GM21381 (cell line): ENCODE measurements at regions not wholly inside any gene's neighbourhood (a gene's known extent, or its start where the extent isn't known, plus 50 kb on each side); places are given as distances from the start of the nearest gene placed in this dataset.

Experiments used
- ATAC-seq: cut with Tn5 transposase; IDR thresholded peaks from one replicate; pipeline ENCODE4 v1.9.1; 2021; ENCODE audit warnings: mild to moderate bottlenecking, moderate library complexity; ENCODE audit not compliant: unreplicated experiment

DNA sequence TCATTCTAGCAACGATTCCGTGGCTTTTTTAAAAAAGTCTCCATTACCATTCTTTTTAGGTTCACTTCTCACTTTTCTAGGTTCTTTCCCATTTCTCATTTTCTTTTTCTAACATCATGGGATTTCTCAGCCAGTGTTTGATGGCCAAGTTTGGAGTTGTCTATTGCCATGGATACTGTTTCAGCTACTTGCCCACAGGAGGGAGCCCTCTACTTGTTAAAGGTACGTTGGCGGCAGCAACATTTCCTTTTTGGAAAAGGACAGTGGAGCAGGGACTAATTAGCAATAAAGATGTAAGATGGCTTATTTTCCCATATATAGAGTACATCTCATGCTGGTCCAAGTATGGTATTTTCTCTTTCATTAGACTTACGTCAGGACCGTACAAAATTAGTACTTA, 2257.5 kb upstream of the C9orf72 start:
- no peak for ATAC-seq

DNA sequence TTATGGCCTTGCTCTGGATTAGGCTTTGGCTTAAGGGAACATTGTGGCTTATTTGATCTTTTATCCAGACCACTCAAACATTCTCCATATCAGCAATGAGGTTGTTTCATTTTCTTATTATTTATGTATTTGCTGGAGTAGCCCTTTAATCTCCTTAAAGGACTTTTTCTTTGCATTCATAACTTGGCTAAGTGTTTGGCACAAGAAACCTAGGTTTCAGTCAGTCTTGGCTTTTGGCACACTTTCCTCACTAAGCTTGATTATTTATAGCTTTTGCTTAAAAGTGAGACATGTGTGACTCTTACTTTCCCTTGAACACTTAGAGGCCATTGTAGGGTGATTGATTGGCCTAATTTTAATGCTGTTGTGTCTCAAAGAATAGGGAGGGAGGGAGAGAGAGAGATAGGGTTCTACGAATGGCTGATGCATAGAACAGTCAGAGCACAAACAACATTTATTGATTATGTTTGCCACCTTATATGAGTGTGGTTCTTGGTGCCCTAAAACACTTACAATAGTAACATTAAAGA, 2265.3 kb upstream of the C9orf72 start:
- no peak for ATAC-seq

DNA sequence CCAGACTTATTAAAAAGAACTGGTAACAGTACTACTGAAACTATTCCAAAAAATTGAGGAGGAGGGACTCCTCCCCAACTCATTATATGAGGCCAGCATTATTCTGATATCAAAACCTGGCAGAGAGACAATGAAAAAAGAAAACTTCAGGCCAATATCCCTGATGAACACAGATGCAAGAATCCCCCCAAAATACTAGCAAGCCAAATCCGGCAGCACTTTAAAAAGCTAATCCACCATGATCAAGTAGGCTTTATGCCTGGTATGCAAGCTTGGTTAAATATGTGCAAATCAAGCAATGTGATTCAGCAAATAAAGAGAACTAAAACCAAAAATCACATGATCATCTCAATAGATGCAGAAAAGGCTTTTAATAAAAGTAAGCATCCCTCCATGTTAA, 2271.0 kb upstream of the C9orf72 start:
- ATAC-seq = no peak

DNA sequence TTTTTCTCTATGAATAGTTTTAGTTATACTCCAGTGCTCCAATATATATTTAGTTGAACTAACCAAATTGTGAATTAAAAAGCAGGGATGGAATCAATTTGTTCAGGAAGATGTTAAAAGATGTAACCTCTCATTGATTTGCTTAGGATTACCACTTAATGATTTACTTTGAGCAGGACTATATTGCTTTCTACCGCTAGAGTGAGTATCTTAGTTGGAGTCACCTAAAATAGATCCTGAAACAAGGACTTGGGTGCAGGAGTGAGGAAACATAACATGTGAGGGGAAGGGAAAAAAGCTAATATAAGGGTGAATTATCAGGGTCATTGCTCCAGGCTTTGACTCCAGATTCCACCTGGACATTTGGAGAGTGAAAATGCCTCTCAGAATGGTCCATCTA, 2277.4 kb upstream of the C9orf72 start:
- ATAC-seq = no peak

DNA sequence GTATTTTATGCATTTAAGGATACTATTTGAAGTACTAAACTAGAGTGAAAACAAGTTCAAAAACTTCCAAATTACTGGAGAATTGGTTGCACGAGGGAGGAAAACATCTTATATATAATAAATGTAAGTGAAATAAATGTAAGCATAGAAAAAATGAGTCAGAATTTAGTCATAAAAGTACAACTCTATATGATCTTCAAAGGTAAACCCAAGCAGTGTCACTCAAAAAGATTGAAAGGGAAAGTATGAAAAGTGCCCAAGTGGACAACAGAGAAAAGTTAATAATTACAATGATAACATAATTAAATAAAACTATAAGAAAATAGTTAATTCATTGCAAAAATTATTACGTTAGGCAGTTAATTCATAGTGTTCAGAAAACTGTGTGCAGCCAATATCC, 2288.5 kb upstream of the C9orf72 start:
- ATAC-seq = no peak

DNA sequence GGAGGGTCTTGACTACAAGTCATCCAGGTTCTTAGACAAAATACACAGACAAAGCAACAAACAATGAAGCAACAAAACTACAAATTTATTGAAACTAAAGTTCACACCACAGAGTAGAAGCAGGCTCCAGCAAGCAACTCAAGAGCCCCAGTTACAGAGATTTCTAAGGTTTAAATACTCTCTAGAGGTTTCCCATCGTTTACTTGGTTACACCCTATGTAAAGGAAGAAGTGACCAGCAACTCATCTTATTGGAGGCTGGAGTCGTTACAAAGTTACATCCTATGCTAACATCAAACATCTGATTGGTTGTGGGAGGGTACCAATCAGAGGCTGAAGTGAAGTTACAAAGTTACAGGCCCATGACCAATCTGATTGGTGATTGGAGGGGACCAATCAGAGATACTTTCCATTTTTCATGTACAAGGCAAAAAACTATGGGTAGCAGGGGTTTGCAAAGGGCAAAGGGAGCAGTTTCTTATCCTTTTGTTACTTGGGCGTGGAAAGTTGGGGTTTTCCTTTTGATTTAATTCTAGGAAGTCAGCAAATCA, 2292.6 kb upstream of the C9orf72 start:
- ATAC-seq = no peak

DNA sequence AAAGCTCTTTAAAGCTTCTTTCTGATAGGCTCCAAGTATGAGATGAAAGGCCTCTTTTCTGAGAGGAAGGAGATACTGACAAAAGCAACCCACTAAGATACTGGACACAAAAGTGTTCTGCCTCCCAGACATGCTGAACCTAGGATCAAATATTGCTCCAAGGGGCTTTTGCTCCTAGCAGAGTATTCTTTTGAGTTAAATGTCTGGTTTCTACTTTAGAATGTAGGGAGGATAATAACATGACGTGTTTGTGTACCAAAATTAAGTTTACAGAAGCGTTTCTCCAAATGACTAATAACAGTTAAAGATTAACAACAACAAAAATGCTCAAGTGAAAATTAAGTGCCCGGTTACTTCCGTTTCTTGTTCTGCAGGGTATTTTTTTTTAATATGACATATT, 2293.3 kb upstream of the C9orf72 start:
- ATAC-seq = no peak

DNA sequence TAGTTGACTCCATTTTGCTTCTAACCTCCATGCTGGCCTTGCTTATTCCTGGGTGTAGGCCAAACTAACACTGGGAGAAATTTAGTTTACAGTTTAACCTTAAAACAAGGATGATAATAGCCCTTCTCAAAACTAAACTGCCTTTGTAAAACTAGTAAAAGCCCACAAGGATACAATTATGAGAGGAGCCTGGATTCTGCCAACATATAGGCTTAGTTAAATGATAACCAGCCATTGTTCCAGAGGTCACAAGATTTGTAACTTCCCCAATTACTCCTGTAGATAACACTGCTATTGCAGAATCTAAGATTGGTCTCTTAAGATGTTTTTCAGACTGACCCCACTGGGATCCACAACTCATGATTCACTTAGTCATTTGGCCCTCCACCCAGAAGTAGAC, 2300.3 kb upstream of the C9orf72 start:
- ATAC-seq = no peak

DNA sequence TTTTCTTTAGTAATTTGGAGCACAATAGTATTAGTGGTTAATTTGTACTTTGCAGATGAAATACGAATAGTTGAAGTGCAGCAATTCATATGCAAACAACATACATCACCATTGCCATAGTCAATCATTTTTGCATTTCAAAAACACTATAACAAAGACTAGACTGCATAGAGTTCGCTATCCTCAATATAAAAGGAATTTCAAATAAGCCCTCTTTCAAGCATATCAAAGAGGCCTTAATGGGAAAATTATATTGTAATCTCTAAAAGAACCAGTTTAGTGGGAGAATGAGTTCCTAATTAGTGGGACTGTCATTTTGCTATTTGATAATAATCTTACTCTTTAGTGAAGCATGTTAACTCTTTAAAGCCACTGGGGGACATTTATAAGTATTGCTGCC, 2302.3 kb upstream of the C9orf72 start:
- no peak for ATAC-seq

DNA sequence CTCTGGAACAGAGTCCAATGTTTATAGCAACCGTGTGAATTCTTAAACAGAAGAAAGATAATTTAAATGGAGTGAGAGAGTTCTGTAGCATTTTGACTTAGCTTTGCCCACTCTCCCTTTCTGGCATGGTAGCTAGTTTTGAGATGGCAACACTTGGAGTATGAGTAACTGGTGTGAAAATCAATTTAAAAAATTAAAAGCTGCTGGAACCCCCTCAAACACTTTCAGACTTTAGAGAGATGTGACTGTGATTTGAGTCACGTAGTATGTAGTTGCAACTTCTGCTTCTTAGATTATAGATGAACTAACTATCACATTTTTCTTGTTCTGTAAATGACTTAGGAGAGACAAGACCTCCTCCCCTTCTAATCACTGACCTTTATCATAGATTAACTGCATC, 2309.5 kb upstream of the C9orf72 start:
- no peak for ATAC-seq

DNA sequence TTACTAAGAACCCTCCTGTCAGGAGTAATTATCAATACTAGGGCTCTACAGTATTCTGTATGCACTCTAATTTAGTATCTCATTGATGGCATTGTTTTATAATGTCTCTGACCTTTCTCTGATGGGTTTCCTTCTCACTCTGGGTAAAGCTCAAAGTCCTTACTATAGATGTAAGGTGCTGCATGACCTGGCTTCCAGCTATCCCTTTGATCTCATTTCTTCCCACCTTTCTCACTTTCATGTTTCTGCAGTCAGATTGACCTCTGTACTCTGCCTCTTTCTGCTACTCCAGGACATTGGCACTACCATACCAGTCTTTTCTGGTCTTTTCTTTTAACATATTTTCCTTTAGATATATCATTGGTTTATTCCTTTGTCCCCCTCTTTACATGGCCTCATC, 2332.8 kb upstream of the C9orf72 start:
- no peak for ATAC-seq

DNA sequence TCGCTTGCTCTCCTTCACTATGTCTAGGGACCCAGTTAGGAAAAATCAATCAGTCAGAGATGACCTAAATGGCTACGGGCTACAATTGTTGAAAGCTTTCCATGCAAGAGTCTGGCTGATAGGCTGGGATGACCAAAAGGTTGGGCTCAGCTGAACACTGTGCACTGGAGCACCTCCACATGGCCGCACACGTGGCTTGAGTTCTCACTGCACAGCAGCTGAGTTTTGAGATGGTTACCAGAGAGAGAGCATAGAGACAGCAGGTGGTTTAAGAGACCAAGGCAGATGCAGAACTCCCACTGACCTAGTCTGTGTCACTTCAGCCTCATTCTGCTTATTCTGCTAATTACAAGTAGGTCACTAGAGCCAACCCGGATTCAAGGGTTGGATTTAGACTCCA, 2354.8 kb upstream of the C9orf72 start:
- no peak for ATAC-seq

DNA sequence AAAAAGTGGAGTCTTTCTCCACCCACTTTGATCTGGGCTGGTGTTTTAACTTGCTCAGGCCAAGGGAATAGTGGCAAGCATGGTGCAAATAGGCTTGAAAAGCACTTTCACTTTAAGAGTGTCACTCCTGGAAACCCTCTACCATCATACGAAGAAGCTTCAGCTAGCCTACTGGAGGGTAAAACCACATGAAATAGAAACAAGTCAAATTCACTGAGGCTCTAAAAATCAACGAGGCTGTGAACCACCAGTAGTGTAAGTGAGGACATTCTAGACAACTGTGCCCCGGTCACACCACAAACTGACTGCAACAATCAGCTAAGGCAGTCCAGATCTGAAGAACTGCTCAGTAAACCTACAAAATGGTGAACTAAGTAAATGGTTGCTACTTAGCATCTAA, 2366.3 kb upstream of the C9orf72 start:
- ATAC-seq = no peak

DNA sequence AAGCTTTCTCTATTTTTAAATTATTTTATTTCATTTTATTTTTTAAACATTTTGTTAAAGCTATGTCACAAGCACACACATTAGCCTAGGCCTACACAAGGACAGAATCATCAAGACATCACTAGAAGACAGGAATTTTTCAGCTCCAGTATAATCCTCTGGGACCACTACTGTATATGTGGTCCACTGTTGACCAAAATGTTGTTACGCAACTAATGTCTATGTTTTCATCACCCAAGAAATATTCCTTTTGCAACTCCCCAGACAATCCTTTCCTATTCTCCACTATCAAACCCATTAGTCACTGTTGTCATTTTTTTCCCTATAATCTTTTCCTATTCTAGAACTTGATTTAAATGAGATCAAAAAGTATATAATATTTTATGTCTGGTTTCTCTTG, 2371.7 kb upstream of the C9orf72 start:
- ATAC-seq = no peak

DNA sequence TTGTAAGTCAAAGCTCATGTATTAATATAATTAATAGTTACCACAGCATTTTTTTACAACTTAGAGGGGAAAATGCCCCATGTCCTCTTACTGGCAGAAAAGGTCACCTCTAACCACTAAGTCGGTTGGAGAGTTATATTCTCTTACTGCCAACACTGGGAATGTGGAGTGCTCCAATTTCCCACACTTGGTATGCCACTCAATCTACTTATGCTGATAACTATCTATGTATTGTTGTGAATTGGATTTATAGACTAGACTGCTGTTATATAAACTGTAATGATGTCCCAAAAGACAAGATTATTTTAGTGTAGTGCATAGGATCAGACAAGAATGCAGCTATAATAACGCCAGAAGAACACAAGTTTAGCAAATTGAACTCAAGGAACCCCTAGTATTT, 2385.2 kb upstream of the C9orf72 start:
- no peak for ATAC-seq

DNA sequence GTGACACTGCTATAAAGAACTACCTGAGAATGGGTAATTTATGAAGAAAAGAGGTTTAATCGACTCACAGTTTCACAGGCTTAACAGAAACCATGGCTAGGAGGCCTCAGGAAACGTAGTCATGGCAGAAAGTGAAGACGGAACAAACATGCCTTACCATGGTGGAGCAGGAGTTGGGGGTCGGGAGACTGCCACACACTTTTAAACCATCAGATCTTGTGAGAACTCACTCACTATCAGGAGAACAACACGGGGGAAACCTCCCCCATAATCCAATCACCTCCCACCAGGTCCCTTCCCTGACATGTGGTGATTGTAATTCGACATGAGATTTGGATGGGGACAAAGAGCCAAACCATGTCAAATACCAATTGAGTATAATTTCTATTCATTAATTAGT, 2392.6 kb upstream of the C9orf72 start:
- ATAC-seq = no peak

DNA sequence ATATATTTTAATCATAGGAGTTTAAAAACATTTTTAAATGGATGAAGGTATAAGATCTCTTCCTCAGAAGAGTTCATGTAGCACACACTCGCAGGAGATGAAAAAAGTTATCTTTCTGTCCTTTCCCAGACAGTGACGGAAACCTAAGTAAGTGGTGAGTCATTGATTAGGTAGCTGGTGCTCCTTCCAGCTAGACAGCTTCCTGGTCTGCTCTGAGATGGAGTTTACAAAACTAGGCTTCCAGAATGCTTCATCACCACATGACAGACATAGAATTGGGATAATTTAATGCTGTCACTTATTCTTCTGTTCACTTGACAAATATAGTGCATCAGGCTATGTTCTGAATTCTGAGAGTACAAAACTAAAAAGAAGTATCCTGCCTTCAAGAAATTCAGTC, 2393.0 kb upstream of the C9orf72 start:
- ATAC-seq = no peak

DNA sequence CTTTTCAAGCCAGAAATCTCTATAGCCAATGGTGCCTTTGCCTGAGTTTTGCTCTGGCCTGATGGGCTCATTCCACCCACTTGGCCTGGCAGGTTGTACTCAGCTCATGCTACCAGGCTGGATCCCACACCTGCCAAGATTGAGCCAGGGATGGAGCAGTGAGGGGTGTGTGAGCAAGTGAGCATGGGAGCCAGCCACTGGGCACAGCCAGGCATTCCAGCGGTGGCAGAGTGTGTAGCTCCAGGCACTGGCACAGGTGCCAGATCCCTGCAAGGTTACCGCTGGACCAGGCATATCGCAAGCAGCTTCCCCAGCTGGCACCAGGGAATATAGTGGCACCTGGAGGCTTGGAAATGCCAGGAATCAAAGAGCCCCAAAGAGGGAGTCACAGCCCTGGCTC, 2395.6 kb upstream of the C9orf72 start:
- no peak for ATAC-seq

DNA sequence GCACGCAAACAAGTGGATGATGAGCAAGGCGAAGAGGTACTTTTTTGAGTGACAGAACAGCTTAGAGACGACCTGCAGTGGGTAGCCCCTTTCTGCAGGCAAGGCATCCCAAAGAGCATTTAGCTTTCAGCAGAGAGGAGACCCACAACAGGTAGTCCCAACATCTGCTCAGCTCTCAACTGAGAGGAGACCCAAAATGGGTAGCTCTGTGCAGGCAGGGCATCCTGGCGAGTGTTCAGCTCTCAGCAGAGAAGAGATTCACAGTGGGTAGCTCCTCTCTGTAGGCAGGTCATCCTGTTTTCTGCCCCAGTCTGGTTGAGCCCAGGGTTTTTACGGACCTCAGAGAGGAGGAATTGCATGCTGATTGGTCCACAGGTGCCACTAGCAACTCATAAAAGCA, 2396.1 kb upstream of the C9orf72 start:
- no peak for ATAC-seq

DNA sequence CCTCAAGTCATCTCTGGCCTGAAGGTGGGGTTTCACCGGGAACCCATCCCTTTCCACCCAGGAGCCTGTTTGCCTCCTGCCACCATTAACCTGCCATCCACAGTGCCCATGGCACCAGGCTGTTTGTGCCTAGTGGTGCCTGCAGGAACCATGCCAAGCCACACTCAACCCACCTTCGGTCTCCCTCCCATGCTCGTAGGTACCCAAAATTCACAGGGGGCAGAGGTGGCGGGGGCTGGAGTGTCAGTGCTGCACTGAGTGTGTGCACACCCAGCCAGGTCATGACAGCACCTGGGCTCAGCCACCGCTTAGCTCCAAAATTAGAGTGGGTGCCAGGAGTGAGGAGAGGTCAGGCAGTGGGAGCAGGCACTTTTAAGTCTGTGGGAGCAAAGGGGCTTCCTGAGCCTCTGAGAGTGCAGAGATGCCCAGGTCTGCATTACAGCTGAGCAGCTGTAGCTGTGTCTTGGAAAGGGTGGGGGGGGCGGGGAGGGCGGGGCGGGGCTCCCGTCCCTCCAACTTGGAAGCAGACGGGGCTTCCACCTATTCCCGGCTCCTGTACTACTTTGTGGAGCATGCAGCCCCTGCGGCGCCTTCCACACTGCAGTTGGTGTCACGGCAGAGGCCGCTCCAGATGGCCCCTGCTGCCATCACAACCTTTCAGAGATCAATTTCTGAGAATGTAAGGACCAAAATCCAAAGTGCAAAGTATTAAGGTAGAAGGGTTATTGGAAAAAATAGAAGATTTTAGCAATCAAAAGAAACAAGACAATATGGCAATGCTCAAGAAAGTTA, 2396.8 kb upstream of the C9orf72 start:
- no peak for ATAC-seq

DNA sequence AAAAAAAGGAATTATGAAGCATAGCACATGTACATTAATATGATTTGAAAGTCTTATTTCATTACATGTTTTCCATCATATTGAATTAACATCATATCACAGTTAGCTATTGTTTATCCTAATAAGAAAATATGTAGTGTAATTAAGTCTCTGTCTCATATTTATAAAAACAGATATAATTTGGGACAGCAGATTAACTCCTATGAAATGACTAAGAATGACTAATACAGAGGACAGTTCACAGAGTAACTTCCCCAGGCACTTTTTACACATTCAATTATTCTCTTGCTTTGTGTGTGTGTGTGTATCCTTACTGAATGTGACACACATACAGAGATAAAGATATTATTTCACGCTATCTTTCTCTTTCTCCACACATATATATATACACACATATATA, 2400.9 kb upstream of the C9orf72 start:
- no peak for ATAC-seq

DNA sequence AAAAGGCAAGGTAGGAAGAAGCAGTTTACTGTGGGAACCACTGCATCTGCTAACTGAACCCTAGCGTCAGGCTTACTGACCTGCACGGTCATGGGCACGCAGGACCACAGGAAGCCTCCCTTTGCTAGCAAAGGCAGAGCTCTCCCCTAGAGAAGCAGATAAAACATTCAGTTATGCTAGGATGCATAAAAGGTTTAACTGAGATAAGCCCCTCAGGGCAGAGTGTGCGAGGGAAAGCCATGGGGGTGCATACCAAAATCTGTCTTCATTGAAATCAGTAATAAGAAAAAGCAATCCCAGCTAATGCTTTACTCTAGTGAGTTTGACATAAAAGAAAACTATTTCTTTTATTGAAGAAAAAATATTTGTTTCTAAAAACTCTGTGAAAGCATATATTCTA, 2403.7 kb upstream of the C9orf72 start:
- ATAC-seq = no peak

DNA sequence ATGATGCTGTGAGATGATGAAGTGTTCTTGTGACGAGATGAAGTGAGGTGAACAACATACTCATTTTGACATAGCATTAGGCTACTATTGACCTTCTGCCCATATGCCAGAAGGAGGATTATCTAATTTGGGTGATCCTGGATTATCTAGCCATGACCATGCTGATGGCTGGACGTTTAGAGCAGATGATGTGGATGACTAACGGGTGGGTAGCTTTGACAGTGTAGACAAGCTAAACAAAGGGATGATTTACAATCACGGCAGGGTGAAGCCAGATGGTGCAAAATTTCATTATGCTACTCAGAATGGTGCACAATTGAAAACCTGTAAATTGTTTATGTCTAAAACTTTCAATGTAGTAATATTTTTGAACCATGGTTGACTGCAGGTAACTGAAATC, 2403.4 kb upstream of the ACO1 start:
- ATAC-seq = no peak
